Left hindlimb (tissue), 1 donor: ENCODE measurements at regions not wholly inside any gene's neighbourhood (a gene's known extent, or its start where the extent isn't known, plus 50 kb on each side); places are given as distances from the start of the nearest gene placed in this dataset.
"Not testable (repeated sequence)": the region's sequence is repeated elsewhere in the genome, so short reads cannot be mapped to it uniquely, and the experiment has no call there.

ENCODE experiments used
- DNase-seq: peaks from one replicate; pipeline ENCODE4 v3.0.0-alpha.2; 2018

DNA sequence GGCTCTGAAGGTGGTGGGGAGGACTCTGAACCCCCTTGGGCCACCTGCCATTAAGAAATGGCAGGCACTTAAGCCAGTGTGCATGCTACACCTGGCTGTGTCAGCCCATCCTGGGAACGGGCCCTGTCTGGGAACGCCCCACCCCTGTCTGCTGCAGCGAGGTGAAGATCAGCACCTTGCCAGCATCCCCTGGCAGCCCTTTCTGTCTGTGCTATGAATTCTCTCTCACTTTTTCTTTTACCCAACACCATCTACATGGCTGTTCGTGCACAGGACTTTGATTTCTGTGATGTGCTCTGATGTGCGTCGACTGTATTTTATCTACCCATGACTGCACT lies 452.9 kb upstream of the B3GAT1 start:
- no peak for DNase-seq

DNA sequence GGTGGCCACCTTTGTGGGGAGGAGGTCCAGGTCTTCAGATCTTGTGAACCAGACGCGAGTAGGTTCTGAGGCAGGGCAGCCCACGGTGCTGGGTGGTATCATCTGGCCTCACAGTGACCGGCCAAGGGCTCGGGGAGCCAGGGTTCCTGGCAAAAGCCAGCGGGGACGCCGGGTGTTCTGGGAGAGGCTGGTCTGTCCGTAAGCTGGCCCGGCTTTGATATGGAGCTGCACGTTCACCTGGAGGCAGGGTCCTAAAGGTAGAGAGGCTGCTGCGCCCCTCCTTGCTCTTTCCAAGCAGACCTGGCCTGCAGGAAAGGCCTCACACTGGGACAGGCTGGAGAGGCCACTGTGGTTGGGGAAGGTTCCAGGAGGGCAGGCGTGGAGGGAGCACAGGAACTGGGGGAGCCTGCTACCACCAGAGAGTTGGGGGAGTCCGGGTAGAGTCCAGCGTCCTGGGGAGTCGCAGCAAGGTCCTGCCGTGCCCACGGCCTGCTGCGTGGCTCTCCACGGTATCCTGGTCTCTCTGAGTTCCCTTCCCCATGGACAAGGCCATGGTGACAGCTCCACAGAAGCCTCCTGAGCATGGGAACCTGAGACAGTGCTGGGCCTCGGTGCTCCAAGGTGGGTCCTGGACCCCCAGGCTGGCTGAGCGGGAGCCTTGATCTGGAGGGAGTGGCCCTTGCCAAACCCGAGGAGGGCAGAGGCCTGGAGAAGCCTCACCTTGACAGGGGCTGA lies 452.4 kb upstream of the B3GAT1 start:
- no peak for DNase-seq

GRCh38 chr11:134863294-134863693 lies 451.3 kb upstream of the B3GAT1 start:
- DNase-seq: no peak

DNA sequence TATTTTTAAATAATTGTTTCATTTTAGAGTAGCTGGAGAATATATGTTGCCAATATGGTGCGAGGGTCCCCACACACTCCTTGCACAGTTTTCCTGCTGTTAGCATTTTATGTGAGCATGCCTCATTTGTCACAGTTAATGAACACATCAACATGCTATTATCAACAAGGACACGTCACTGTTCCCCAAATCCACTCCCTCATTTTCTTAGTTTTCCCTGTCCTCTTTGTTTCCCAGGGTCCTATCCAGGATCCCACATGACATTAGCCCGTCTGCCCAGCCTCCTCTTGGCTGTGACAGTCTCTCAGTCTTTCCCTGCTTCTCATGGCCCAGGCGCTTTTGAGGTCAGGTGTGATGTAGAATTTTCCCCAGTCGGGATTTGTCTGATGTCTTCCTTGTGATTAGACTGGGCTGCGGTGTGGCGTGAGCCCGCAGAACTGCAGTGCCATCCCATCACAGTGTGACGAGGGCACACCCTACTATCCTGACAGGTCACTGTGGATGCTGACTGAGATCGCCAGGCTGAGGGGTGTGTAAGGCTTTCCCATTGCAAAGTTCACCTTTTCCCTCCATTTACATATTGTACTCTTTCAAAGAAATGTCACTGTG lies 450.6 kb upstream of the B3GAT1 start:
- DNase-seq: no peak

GRCh38 chr11:134862105-134862502 lies 450.1 kb upstream of the B3GAT1 start:
- DNase-seq: no peak

DNA sequence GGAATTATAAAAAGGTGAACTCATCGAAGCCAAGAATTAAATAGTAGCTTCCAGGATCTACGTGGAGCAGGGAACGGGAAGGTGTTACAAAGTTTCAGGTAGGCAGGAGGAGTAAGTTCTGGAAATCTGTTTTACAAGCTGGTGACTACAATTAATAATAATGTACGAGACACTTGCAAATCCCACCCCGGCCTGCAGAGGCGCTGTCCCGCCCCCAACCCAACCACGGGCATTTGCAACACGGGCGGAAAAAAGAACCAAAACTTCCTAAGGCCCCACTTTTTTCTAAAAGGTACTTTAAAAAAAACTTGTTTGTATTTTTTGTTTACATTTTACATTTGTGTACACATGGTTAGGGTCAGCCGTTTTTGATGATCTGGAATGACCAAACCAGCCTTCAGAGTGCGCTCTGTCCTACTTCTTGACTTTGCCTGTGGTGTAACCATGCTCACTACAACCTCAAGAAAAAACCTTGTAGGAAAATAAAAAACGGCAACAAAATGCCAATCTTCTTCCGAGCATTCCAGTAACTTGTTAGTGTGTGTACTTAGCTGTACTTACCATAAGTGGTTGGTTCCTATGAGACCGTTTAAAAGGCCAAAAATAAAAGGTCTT lies 449.6 kb upstream of the B3GAT1 start:
- DNase-seq: no peak

DNA sequence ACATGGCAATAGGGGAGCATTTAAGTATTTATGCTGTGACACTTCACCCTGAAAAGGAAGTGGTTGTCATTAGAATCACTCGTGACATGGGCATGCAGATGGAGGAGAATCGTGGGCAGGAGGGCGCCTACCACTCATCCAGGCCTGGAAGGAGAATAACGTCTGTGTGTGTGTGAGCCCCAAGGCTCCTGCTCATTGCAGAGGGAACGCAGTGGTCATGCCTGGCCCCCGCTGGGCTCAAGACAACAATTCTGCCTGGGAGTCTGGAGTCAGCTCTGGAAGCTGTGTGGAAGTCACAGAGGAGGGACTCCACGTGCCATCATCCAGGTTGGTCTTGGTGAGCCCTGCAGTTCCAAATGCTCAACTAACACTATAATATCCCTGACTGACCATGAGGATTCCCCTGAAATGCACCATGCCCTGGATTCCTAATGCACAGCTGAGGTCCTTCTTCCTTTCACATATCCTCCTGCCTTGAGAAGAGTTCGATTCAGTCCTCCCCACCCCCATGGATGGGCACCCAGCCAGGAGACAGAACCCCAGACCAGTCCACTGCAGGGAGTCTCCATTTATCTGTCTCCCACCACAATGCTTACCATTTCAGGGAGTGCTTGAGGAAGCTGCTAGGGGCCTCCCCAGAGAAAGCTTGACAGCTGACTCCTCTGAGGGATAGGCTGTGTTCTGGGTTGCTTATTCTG lies 446.9 kb upstream of the B3GAT1 start:
- DNase-seq: no peak

DNA sequence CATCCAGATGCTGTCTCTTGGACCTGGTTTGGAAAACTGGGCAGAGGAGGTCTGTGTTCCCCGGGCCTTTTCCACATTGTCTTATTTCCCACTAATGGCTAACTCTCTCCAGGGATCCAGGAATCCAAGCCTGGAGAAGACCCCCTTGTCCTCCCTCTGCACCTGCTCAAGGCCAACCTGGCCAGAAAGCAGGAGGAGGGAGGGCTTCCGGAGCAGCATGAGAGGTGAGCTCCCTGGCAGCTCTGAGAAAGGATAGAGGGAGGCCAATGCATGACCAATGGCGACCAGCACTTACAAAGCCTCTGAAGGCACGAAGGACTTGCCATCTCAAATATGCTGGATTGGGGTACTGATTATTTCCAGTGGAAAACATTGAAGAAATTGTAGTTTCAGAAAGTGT lies 445.0 kb upstream of the B3GAT1 start:
- no peak for DNase-seq

GRCh38 chr11:134856056-134856971 lies 444.3 kb upstream of the B3GAT1 start:
- no peak for DNase-seq

- DNase-seq: no peak
Measured at GRCh38 chr11:134853992-134854991, 442.2 kb upstream of the B3GAT1 start.

DNA sequence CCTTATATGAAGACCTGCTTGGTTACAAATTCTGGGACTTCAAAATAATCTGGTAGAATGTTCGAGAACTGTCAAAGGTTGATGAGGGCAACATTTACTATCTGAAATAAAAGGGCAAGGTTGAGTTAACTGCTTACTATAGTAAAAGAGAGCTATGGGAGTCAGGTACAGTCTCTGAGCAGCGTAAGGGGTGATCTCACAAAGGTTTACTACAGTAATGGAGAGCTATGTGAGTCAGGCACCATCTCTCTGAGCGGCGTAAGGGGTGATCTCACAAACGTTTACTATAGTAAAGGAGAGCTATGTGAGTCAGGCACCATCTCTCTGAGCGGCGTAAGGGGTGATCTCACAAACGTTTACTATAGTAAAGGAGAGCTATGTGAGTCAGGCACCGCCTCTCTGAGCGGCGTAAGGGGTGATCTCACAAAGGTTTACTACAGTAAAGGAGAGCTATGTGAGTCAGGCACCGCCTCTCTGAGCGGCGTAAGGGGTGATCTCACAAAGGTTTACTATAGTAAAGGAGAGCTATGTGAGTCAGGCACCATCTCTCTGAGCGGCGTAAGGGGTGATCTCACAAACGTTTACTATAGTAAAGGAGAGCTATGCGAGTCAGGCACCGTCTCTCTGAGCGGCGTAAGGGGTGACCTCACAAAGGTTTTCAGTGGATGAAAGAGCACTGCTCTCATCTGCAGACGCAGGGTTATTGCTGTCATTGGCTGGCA lies 439.6 kb upstream of the B3GAT1 start:
- not testable (repeated sequence) for DNase-seq

DNA sequence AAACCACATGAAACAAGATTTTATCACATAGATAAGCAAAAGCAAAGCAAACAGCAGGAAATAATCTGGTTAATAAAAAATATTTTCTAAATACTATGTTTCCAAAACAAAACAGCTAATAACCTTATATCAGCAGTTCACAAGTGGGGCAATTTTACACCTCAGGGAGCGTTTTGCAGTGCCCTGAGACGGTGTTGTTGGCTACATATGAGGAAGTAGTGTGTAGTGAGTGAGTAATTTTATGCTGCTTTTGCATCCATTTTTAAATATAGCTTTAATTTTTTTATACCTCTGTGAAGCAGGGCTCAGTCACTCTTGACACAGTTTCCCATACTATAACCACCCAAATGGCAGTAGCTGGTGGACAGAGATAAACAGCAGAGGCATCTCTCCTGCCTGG lies 438.5 kb upstream of the B3GAT1 start:
- DNase-seq: no peak

- DNase-seq: no peak
Measured at GRCh38 chr11:134849833-134850232, 437.8 kb upstream of the B3GAT1 start.

GRCh38 chr11:134847083-134847715 lies 435.2 kb upstream of the B3GAT1 start:
- no peak for DNase-seq

- DNase-seq: no peak
Measured at GRCh38 chr11:134846328-134847082, 434.5 kb upstream of the B3GAT1 start.

DNA sequence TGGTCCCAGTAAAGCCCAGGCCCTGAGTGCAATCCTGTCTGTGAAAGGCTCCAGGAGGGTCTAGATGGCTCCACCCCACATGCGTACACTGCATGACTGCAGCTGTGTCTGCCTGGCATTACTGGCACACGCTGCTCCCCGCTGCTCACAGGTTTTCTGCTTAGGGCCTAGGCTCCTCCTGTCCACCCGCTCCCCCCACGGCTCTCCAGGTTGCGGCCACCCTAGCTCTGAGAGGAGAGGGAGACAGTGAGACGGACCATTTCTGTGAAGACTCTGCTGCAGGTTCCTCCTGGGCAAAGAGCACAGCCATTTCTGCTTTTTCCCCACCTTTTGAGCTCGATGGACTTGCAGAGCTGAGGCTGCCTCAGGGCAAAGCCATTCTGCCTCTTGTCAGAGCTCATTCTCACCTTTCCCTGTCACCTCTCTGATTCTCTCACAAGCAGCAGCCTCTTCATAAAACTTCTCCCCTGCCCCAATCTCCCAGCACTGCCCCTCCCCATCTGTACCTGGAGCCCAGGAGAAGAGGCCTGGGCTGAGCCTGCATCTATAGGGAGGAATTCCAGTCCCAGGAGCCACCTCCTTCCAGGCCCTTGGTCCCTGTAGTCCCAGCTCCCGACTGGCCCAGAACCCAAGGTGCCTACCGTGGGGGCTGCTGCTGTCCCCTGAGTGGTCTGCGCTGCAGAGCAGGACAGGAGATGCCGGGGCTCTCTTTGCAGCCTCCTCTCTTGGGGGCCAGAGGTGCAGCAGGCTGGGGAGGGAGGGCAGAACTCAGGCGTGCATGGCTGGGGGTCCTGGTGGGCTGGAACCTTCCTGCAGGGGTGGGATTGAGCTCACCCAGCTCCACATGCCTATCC lies 433.7 kb upstream of the B3GAT1 start:
- DNase-seq: no peak

- no peak for DNase-seq
Measured at GRCh38 chr11:134844838-134845237, 432.8 kb upstream of the B3GAT1 start.

DNA sequence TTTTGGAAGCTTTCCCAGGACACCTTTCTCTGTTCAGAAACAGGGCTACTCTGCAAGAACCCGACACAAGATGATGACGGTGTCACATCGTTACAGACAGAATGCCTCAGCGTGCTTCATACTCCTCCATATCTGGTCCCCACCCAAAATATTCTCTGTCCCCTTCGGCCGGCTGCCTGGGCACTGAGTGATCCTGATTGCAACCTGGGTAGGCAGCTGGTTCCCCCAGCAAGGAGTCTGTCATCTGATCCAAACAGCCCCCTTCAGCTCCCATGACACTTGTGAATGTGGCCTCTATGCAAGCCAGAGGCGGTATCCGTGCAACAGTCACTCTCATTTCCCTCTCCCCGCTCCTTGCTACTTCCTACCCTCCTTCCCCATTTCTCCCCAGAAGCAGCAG lies 431.7 kb upstream of the B3GAT1 start:
- no peak for DNase-seq

- no peak for DNase-seq
Measured at GRCh38 chr11:134843020-134843419, 431.0 kb upstream of the B3GAT1 start.
